Urothelium cell line (cell line): ENCODE measurements at regions not wholly inside any gene's neighbourhood (a gene's known extent, or its start where the extent isn't known, plus 50 kb on each side); places are given as distances from the start of the nearest gene placed in this dataset.
A peak's percentile ranks its signal among the peaks of the same experiment; 100 is the strongest.

Experiments used
- DNase-seq: peaks from one replicate; pipeline ENCODE4 v3.0.0; 2011; ENCODE audit warnings: low spot score, mixed read lengths
- FAIRE-seq: peaks from 2 replicates; lab custom pipeline; 2011; peaks lifted over from hg19 to GRCh38; lab: Jason Lieb, UNC

DNA sequence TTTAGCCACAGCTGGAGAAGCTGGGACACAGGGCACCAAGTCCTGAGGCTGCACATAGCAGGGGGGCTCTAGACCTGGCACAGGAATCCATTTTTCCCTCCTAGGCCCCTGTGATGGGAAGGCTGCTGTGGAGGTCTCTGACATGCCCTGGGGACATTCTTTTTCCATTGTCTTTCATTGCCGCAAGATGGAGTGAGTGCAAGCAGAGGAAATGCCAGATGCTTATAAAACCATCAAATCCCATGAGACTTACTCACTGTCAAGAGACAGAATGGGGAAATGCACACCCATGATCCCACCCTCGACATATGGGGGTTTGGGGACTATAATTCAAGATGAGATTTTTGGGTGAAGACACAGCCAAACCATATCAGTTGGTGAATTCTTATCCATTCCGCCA lies 94.7 kb upstream of the FERD3L start:
- DNase-seq (no peak), FAIRE-seq (no peak)

DNA sequence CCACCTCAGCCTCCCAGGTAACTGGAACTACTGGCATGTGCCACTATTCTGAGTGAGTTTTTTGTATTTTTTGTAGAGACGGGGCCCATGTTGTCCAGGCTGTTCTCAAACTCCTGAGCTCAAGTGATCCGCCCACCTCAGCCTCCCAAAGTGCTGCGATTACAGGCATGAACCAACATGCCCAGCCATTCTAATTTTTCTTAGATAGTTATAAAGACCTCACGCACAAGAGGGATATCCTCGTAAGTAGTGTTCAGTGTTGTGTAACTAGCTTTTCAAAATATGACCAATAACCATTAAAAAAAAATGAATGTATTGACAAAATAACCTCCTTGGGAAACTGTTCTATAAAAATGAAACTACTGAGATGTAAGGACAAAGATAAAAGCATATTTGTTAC lies 90.5 kb upstream of the FERD3L start:
- no peak for DNase-seq
- FAIRE-seq = no peak

DNA sequence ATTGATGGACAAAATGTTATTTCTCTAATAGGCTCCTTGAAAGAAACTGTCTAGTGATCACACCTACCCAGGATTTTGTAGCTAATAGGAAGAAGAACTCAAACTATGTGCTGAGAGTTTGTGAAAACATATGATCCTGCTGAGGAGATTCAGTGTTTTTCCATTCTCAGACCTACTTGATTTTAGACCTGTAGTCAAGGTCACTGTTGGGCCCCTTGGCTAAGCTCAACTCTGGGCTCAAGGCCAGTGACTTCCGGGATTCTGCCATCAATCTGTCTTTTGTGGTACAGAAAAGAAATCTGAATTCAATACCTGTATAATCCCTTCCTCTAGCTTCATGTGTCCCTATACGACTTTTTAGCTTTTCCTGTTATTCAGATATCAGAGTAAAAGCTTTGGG lies 79.7 kb upstream of the FERD3L start:
- DNase-seq = no peak
- no peak for FAIRE-seq

DNA sequence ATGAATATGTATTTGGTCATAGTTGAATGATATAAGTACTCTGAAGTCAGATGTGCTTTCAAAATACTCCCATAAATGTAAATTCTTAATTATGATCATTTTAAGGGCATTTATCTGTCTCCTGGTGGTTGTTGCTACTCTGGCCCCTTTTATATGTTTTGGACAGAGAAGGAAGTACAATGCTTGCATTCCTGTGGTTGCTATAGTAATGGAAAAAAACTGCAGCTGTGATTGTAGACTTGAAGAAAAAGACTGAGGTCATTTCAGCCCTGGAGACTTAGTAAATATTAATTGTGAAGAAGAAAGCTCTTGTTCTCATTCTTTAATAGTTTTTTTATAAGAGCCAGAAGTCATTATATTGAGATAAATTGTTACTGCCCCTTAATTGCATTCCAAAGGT lies 70.2 kb upstream of the FERD3L start:
- no peak for FAIRE-seq
- DNase-seq = peak; percentile 61

DNA sequence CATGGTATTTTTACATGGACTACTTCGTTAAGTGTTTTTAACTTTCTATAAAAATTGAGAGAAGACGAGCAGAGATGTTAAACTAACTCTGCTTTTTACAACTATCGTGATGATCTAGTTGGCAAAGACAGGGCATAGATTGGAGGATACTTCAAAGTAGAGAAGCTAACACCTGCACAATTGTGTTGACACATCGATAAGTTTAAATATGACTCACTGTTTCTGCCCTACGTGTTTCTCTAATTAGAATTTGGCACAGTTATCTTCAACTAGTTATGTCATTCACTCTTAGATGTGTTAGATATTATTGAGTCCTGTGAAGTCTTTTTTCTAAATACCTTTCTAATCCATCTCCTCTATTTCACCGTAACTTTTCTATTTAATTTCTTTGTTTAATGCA lies 68.5 kb upstream of the FERD3L start:
- DNase-seq (peak; percentile 18), FAIRE-seq (no peak)

DNA sequence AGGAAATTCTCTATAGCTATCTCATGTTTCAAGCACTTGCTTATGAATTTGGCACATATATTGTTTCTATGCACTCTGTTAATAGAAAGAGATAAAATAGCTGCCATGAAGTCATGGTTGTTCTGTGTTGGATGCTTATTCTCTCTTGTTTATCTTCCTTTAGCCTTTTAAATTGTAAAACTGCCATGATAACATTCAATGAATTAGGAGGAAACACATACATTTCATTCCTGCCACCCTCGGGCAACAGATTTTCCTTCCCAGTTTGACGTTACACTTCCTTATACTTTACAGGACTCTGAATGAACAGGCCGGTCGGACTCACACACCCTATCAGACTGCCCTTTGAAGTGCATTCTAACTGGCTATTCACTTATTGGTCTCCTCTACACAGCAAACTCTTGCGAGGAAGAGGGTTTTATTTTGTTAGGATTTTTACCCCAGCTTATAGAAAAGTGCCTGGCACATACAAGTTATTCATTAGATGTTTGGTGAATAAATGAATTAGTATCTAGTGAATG lies 65.7 kb upstream of the FERD3L start:
- FAIRE-seq = no peak
- no peak for DNase-seq

DNA sequence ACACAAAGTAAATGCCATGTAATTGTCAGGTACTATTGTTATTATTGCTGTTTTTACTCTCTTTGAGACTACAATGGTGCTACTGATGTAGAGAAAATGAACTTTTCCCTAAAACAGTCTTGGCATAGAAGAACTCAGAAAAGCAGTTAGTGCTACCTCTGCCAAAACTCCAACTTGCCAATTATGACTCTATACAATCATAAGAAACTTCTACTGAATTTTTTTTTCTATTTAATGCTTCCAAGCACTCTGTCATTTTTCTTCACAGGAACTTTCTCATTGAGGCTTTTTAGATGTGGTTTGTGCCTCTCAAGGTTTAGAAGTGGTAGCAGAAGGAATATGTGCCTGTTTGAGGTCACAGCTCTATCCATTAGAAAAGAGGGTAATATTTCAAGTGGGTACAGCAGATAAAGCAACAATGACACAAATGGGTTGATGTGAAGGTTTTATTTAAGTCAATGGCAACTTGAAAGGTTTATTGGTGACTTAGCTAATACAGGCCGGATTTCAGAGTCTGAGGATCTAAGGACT lies 64.0 kb upstream of the FERD3L start:
- FAIRE-seq (no peak), DNase-seq (no peak)

DNA sequence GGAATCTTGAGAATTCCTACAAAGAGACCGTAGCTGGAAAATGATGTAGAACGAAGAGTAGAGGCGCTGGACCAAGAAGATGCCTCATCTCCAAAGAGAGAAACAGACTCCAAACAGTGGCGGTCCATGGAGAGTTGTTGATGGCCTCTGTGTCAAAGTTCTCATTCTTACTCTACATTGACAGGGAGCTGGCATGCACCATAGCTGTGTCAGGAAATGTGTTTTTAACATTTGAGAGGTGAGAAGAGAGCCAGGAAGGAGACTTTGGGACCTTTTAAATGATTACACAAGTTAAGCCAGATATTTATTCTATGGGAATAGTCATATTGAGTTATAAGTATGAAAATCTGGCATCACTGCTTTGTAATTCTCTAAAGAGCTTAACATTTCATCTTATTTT lies 61.5 kb upstream of the FERD3L start:
- no peak for DNase-seq
- FAIRE-seq = no peak

DNA sequence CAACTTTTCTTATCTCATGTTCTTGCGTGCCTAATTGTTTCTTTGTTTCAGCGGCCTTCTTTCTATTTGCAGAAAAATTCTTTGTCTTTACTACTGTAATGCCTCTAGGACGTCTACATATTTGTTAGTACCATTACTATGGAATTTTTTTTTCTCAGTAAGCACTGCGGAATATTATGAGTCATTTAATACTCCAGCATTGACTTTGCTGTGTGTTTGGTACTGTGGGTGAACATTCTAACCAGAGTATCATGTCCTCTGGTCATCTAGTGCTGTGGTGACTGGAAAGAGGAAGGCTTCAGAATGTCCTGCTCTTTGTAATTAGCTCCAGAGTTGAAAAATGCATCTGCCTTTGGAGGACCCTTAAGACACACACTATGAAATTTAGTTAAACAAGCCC lies 58.5 kb upstream of the FERD3L start:
- DNase-seq (no peak), FAIRE-seq (no peak)

DNA sequence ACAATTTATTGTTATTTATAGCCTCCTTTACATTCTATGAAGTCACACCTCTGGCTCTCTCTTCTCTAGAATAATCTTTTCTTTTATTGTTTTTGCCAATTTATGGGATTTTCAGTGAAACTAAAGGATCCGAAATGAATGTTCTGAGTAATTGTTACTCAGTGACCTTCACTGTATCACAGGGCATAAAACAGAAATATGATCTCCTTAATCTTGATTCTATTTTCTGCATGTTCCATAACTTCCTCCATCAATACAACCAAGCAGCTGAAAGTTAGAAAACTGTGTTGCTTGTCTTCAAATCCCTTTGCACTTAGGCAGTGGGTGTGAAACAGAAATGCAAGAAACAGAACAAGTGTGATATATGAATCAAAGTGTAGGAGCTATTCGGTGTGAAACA lies 57.4 kb upstream of the FERD3L start:
- FAIRE-seq (no peak), DNase-seq (no peak)
